Neural progenitor cell (in vitro differentiated cells): ENCODE measurements at regions not wholly inside any gene's neighbourhood (a gene's known extent, or its start where the extent isn't known, plus 50 kb on each side); places are given as distances from the start of the nearest gene placed in this dataset.

Experiments used
- CTCF ChIP-seq: fragments of 200-600 bp; sonication (generic); IDR thresholded peaks from 2 replicates; pipeline ENCODE4 v1.5.1; 2017; ENCODE audit warnings: antibody characterized with exemption, mild to moderate bottlenecking
- EZH2 ChIP-seq: fragments of 200-600 bp; sonication (generic); IDR thresholded peaks from 2 replicates; pipeline ENCODE4 v1.6.1; 2017; ENCODE audit warnings: antibody characterized with exemption, mild to moderate bottlenecking, moderate library complexity

GRCh38 chrX:148314876-148315275 lies 185.5 kb upstream of the AFF2 start:
- TF ChIP-seq CTCF (no peak), EZH2 (no peak)
